ENCODE measurements at regions not wholly inside any gene's neighbourhood (a gene's known extent, or its start where the extent isn't known, plus 50 kb on each side); places are given as distances from the start of the nearest gene placed in this dataset.

GRCh38 chr6:140623498-140623897, 1249.0 kb upstream of the CITED2 start:
- H3K27ac ChIP-seq (ENCODE audit: insufficient read depth, low read length, poor library complexity, severe bottlenecking), result no peak overlapping the region
- no peak overlapping the region for H3K4me3 ChIP-seq (ENCODE audit: insufficient read depth, low read depth, low read length, poor library complexity, severe bottlenecking)
- H3K9me3 ChIP-seq (ENCODE audit: control insufficient read depth, low read length), result peaks cover 8% of the 10 kb centered on the region
- no peaks in the 10 kb centered on the region for H3K27me3 ChIP-seq (replicated peaks; ENCODE audit: control insufficient read depth, insufficient read depth, low read length, poor library complexity, severe bottlenecking)
- no peaks in the 10 kb centered on the region for H3K36me3 ChIP-seq (ENCODE audit: control insufficient read depth, insufficient read depth, low read length)
- no peaks in the 10 kb centered on the region for H3K4me1 ChIP-seq (ENCODE audit: control insufficient read depth, insufficient read depth, low read length, poor library complexity, severe bottlenecking)
- DNase-seq, result no peak

- H3K27me3 ChIP-seq (replicated peaks; ENCODE audit: control insufficient read depth, insufficient read depth, low read length, poor library complexity, severe bottlenecking), result no peaks in the 10 kb centered on the region
Observed at GRCh38 chr6:140620496-140620895, 1246.0 kb upstream of the CITED2 start.

GRCh38 chr6:140609956-140610355, 1235.5 kb upstream of the CITED2 start:
- DNase-seq, result no peak
- H3K4me1 ChIP-seq (ENCODE audit: control insufficient read depth, insufficient read depth, low read length, poor library complexity, severe bottlenecking), result no peaks in the 10 kb centered on the region

More at GRCh38 chr6:140620496-140620895, 1246.0 kb upstream of the CITED2 start:
- Histone ChIP-seq H3K4me1 (ENCODE audit: control insufficient read depth, insufficient read depth, low read length, poor library complexity, severe bottlenecking) (no peaks in the 10 kb centered on the region), H3K27ac (ENCODE audit: insufficient read depth, low read length, poor library complexity, severe bottlenecking) (no peak overlapping the region), H3K4me3 (ENCODE audit: insufficient read depth, low read depth, low read length, poor library complexity, severe bottlenecking) (no peak overlapping the region), H3K9me3 (ENCODE audit: control insufficient read depth, low read length) (no peaks in the 10 kb centered on the region), H3K36me3 (ENCODE audit: control insufficient read depth, insufficient read depth, low read length) (no peaks in the 10 kb centered on the region)
- DNase-seq, result no peak

GRCh38 chr6:140609321-140609720, 1234.9 kb upstream of the CITED2 start:
- H3K27ac ChIP-seq (ENCODE audit: insufficient read depth, low read length, poor library complexity, severe bottlenecking), result no peak overlapping the region
- no peaks in the 10 kb centered on the region for H3K9me3 ChIP-seq (ENCODE audit: control insufficient read depth, low read length)
- no peaks in the 10 kb centered on the region for H3K4me1 ChIP-seq (ENCODE audit: control insufficient read depth, insufficient read depth, low read length, poor library complexity, severe bottlenecking)
- no peak overlapping the region for H3K4me3 ChIP-seq (ENCODE audit: insufficient read depth, low read depth, low read length, poor library complexity, severe bottlenecking)
- no peak for DNase-seq
- no peaks in the 10 kb centered on the region for H3K36me3 ChIP-seq (ENCODE audit: control insufficient read depth, insufficient read depth, low read length)
- no peaks in the 10 kb centered on the region for H3K27me3 ChIP-seq (replicated peaks; ENCODE audit: control insufficient read depth, insufficient read depth, low read length, poor library complexity, severe bottlenecking)

More at GRCh38 chr6:140609956-140610355, 1235.5 kb upstream of the CITED2 start:
- Histone ChIP-seq H3K27ac (ENCODE audit: insufficient read depth, low read length, poor library complexity, severe bottlenecking) (no peak overlapping the region), H3K36me3 (ENCODE audit: control insufficient read depth, insufficient read depth, low read length) (no peaks in the 10 kb centered on the region), H3K27me3 (replicated peaks; ENCODE audit: control insufficient read depth, insufficient read depth, low read length, poor library complexity, severe bottlenecking) (no peaks in the 10 kb centered on the region), H3K4me3 (ENCODE audit: insufficient read depth, low read depth, low read length, poor library complexity, severe bottlenecking) (no peak overlapping the region), H3K9me3 (ENCODE audit: control insufficient read depth, low read length) (no peaks in the 10 kb centered on the region)

- no peaks in the 10 kb centered on the region for H3K4me1 ChIP-seq (ENCODE audit: control insufficient read depth, insufficient read depth, low read length, poor library complexity, severe bottlenecking)
- no peaks in the 10 kb centered on the region for H3K9me3 ChIP-seq (ENCODE audit: control insufficient read depth, low read length)
- no peak for DNase-seq
- no peaks in the 10 kb centered on the region for H3K27me3 ChIP-seq (replicated peaks; ENCODE audit: control insufficient read depth, insufficient read depth, low read length, poor library complexity, severe bottlenecking)
- no peaks in the 10 kb centered on the region for H3K36me3 ChIP-seq (ENCODE audit: control insufficient read depth, insufficient read depth, low read length)
- no peak overlapping the region for H3K27ac ChIP-seq (ENCODE audit: insufficient read depth, low read length, poor library complexity, severe bottlenecking)
- H3K4me3 ChIP-seq (ENCODE audit: insufficient read depth, low read depth, low read length, poor library complexity, severe bottlenecking), result no peak overlapping the region
Observed at GRCh38 chr6:140604786-140605185, 1230.3 kb upstream of the CITED2 start.

GRCh38 chr6:140602431-140603248, 1228.2 kb upstream of the CITED2 start:
- no peaks in the 10 kb centered on the region for H3K4me1 ChIP-seq (ENCODE audit: control insufficient read depth, insufficient read depth, low read length, poor library complexity, severe bottlenecking)
- H3K36me3 ChIP-seq (ENCODE audit: control insufficient read depth, insufficient read depth, low read length), result no peaks in the 10 kb centered on the region
- H3K4me3 ChIP-seq (ENCODE audit: insufficient read depth, low read depth, low read length, poor library complexity, severe bottlenecking), result no peak overlapping the region
- no peak overlapping the region for H3K27ac ChIP-seq (ENCODE audit: insufficient read depth, low read length, poor library complexity, severe bottlenecking)
- H3K9me3 ChIP-seq (ENCODE audit: control insufficient read depth, low read length), result no peaks in the 10 kb centered on the region
- H3K27me3 ChIP-seq (replicated peaks; ENCODE audit: control insufficient read depth, insufficient read depth, low read length, poor library complexity, severe bottlenecking), result no peaks in the 10 kb centered on the region
- DNase-seq, result no peak

- no peaks in the 10 kb centered on the region for H3K4me1 ChIP-seq (ENCODE audit: control insufficient read depth, insufficient read depth, low read length, poor library complexity, severe bottlenecking)
- no peaks in the 10 kb centered on the region for H3K36me3 ChIP-seq (ENCODE audit: control insufficient read depth, insufficient read depth, low read length)
- DNase-seq, result no peak
- no peak overlapping the region for H3K4me3 ChIP-seq (ENCODE audit: insufficient read depth, low read depth, low read length, poor library complexity, severe bottlenecking)
- no peak overlapping the region for H3K27ac ChIP-seq (ENCODE audit: insufficient read depth, low read length, poor library complexity, severe bottlenecking)
- H3K9me3 ChIP-seq (ENCODE audit: control insufficient read depth, low read length), result no peaks in the 10 kb centered on the region
- no peaks in the 10 kb centered on the region for H3K27me3 ChIP-seq (replicated peaks; ENCODE audit: control insufficient read depth, insufficient read depth, low read length, poor library complexity, severe bottlenecking)
Observed at GRCh38 chr6:140601021-140601808, 1226.8 kb upstream of the CITED2 start.

- Histone ChIP-seq H3K36me3 (ENCODE audit: control insufficient read depth, insufficient read depth, low read length) (no peaks in the 10 kb centered on the region), H3K27me3 (replicated peaks; ENCODE audit: control insufficient read depth, insufficient read depth, low read length, poor library complexity, severe bottlenecking) (no peaks in the 10 kb centered on the region), H3K4me1 (ENCODE audit: control insufficient read depth, insufficient read depth, low read length, poor library complexity, severe bottlenecking) (no peaks in the 10 kb centered on the region), H3K9me3 (ENCODE audit: control insufficient read depth, low read length) (no peaks in the 10 kb centered on the region), H3K4me3 (ENCODE audit: insufficient read depth, low read depth, low read length, poor library complexity, severe bottlenecking) (no peak overlapping the region), H3K27ac (ENCODE audit: insufficient read depth, low read length, poor library complexity, severe bottlenecking) (no peak overlapping the region)
- no peak for DNase-seq
Observed at GRCh38 chr6:140599916-140600315, 1225.5 kb upstream of the CITED2 start.

- DNase-seq, result no peak
- Histone ChIP-seq H3K9me3 (ENCODE audit: control insufficient read depth, low read length) (no peaks in the 10 kb centered on the region), H3K4me3 (ENCODE audit: insufficient read depth, low read depth, low read length, poor library complexity, severe bottlenecking) (no peak overlapping the region), H3K4me1 (ENCODE audit: control insufficient read depth, insufficient read depth, low read length, poor library complexity, severe bottlenecking) (no peaks in the 10 kb centered on the region), H3K27ac (ENCODE audit: insufficient read depth, low read length, poor library complexity, severe bottlenecking) (no peak overlapping the region), H3K36me3 (ENCODE audit: control insufficient read depth, insufficient read depth, low read length) (no peaks in the 10 kb centered on the region), H3K27me3 (replicated peaks; ENCODE audit: control insufficient read depth, insufficient read depth, low read length, poor library complexity, severe bottlenecking) (no peaks in the 10 kb centered on the region)
Observed at GRCh38 chr6:140597181-140597580, 1222.7 kb upstream of the CITED2 start.

- H3K4me1 ChIP-seq (ENCODE audit: control insufficient read depth, insufficient read depth, low read length, poor library complexity, severe bottlenecking), result no peaks in the 10 kb centered on the region
- no peaks in the 10 kb centered on the region for H3K9me3 ChIP-seq (ENCODE audit: control insufficient read depth, low read length)
- DNase-seq, result no peak
- H3K27ac ChIP-seq (ENCODE audit: insufficient read depth, low read length, poor library complexity, severe bottlenecking), result no peak overlapping the region
- H3K36me3 ChIP-seq (ENCODE audit: control insufficient read depth, insufficient read depth, low read length), result no peaks in the 10 kb centered on the region
- H3K4me3 ChIP-seq (ENCODE audit: insufficient read depth, low read depth, low read length, poor library complexity, severe bottlenecking), result no peak overlapping the region
- no peaks in the 10 kb centered on the region for H3K27me3 ChIP-seq (replicated peaks; ENCODE audit: control insufficient read depth, insufficient read depth, low read length, poor library complexity, severe bottlenecking)
Observed at GRCh38 chr6:140594806-140595128, 1220.3 kb upstream of the CITED2 start.

Data from effector memory CD4-positive, alpha-beta T cell (primary cell).